Vagina (tissue), 2 donors: ENCODE measurements at regions not wholly inside any gene's neighbourhood (a gene's known extent, or its start where the extent isn't known, plus 50 kb on each side); places are given as distances from the start of the nearest gene placed in this dataset.

Source experiments
- DNase-seq, 2 donors: peaks; one replicate each; pipeline ENCODE4 v3.0.0-alpha.2; 2017; ENCODE audit errors: extremely low spot score in 2 of 2
- H3K27ac ChIP-seq: fragments of 200-600 bp; sonication (generic); one replicate; pipeline ENCODE4 v1.5.1; 2019
- H3K27me3 ChIP-seq: fragments of 200-600 bp; sonication (generic); one replicate; pipeline ENCODE4 v1.5.1; 2019
- H3K36me3 ChIP-seq, 2 donors: fragments of 200-600 bp; sonication (generic); one replicate each; pipeline ENCODE4 v1.5.1; 2017 to 2019
- H3K4me1 ChIP-seq: fragments of 200-600 bp; sonication (generic); one replicate; pipeline ENCODE4 v1.5.1; 2019
- H3K4me3 ChIP-seq, 2 donors: fragments of 200-600 bp; sonication (generic); 1 replicate in 1 of 2; 2 replicates in 1 of 2; pipeline ENCODE4 v1.5.1; 2016 to 2019
- H3K9me3 ChIP-seq: fragments of 200-600 bp; sonication (generic); one replicate; pipeline ENCODE4 v1.5.1; 2019
- POLR2A ChIP-seq, 2 donors: fragments of 450-650 bp; IDR thresholded peaks; one replicate each; pipeline ENCODE4 v1.6.1; 2017; ENCODE audit warnings: antibody characterized with exemption in 2 of 2, mild to moderate bottlenecking in 2 of 2, moderate library complexity in 2 of 2
- POLR2AphosphoS5 ChIP-seq, 2 donors: sonication (generic); formaldehyde crosslinking; IDR thresholded peaks; one replicate each; pipeline ENCODE4 v1.9.0; 2017; ENCODE audit warnings: antibody characterized with exemption in 2 of 2, mild to moderate bottlenecking in 2 of 2, low read depth in 1 of 2; ENCODE audit not compliant: insufficient read depth in 1 of 2
- intact Hi-C: fragments of 100-400 bp; cut with DNase I; formaldehyde crosslinking; loops from one replicate; pipeline ENCODE4 v1.15.1; 2023
- TF ChIP-seq, protein P1 (sequence below), 3 experiments: fragments of 450-650 bp in 2 of 3; fragments of 200-600 bp in 1 of 3; sonication (generic) in 1 of 3; IDR thresholded peaks; one replicate each; pipeline ENCODE4 v1.5.1; 2017 to 2019; ENCODE audit warnings: antibody characterized with exemption in 3 of 3, mild to moderate bottlenecking in 2 of 3, moderate library complexity in 2 of 3

DNA sequence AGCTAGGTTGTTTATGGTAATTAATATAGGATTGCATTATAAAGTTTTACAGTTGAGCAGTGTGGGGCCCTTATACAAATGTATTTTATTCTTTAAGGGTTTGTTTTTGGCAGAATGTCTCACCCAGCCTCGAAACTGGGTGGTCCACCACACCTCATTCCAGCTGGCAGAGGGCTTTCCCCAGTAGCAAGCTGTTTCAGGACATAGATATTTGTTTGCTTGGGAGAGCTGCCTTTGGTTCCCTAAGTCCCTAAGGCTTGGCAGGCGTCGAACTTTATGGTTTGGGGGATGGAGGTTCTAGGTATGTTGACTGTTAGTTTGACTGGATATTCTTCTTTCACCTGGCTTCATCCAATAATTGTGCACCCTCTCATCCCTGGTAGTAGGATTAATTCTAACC lies 205.9 kb downstream of the KCNS3 start:
- Histone ChIP-seq H3K9me3 (no peaks in the 10 kb centered on the region), H3K27me3 (no peaks in the 10 kb centered on the region), H3K4me1 (no peaks in the 10 kb centered on the region), H3K27ac (no peak overlapping the region), H3K4me3 (no peak overlapping the region), H3K36me3 (no peaks in the 10 kb centered on the region)
- TF ChIP-seq, protein P1, sequence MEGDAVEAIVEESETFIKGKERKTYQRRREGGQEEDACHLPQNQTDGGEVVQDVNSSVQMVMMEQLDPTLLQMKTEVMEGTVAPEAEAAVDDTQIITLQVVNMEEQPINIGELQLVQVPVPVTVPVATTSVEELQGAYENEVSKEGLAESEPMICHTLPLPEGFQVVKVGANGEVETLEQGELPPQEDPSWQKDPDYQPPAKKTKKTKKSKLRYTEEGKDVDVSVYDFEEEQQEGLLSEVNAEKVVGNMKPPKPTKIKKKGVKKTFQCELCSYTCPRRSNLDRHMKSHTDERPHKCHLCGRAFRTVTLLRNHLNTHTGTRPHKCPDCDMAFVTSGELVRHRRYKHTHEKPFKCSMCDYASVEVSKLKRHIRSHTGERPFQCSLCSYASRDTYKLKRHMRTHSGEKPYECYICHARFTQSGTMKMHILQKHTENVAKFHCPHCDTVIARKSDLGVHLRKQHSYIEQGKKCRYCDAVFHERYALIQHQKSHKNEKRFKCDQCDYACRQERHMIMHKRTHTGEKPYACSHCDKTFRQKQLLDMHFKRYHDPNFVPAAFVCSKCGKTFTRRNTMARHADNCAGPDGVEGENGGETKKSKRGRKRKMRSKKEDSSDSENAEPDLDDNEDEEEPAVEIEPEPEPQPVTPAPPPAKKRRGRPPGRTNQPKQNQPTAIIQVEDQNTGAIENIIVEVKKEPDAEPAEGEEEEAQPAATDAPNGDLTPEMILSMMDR (IDR thresholded peaks at IDR 0.05): no peak
- no peak for DNase-seq
- intact Hi-C loops: no loop called here

DNA sequence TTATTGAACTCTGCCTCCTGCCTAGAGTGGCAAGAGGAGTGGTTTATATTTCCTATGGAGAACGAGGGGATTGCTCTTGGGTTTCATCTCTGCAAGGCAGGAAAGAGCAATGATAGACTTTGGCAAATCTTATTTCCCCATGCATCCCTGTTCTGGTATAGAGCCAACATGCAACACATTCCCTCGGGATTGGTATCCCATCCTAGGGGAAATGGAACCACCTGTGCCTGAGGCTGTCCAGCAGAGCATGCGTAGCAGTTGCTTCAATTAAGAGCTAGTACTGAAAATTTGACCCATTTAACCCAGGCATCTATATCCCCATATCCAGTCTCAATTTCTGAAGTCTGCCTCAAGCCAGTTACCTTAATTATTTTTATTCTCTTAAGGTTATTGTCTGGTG lies 205.3 kb downstream of the KCNS3 start:
- H3K4me3 ChIP-seq: no peak overlapping the region
- no peaks in the 10 kb centered on the region for H3K27me3 ChIP-seq
- no peaks in the 10 kb centered on the region for H3K9me3 ChIP-seq
- no peak for DNase-seq
- no peaks in the 10 kb centered on the region for H3K36me3 ChIP-seq
- intact Hi-C loops: no loop called here
- TF ChIP-seq POLR2A (IDR thresholded peaks at IDR 0.05) (no peak), POLR2AphosphoS5 (IDR thresholded peaks at IDR 0.05; ENCODE audit: insufficient read depth in 1 of 2, low read depth in 1 of 2) (no peak)
- TF ChIP-seq, protein P1 (IDR thresholded peaks at IDR 0.05): no peak
- H3K4me1 ChIP-seq: no peaks in the 10 kb centered on the region
- H3K27ac ChIP-seq: no peak overlapping the region

DNA sequence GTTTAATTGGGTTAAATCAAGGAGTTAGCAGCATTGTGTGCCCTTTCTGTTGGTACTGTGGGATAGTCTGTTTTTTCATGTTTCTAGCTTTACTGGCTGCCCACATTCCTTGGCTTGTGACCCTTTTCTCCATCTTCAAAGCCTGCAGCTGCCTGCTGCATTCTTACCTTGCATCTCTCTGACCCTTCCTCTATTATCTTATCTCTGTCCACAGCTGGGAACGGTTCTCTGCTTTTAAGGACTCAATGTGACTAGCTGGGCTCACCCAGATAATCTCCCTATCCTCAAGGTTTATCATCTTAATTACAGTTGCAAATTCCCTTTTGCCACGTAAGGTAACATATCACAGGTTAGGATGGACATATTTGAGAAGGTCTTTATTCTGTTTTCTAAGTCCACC lies 199.7 kb downstream of the KCNS3 start:
- TF ChIP-seq POLR2AphosphoS5 (IDR thresholded peaks at IDR 0.05; ENCODE audit: insufficient read depth in 1 of 2, low read depth in 1 of 2): no peak
- no peak for TF ChIP-seq POLR2A (IDR thresholded peaks at IDR 0.05)
- TF ChIP-seq, protein P1 (IDR thresholded peaks at IDR 0.05): no peak
- intact Hi-C loops: no loop called here
- DNase-seq: no peak

DNA sequence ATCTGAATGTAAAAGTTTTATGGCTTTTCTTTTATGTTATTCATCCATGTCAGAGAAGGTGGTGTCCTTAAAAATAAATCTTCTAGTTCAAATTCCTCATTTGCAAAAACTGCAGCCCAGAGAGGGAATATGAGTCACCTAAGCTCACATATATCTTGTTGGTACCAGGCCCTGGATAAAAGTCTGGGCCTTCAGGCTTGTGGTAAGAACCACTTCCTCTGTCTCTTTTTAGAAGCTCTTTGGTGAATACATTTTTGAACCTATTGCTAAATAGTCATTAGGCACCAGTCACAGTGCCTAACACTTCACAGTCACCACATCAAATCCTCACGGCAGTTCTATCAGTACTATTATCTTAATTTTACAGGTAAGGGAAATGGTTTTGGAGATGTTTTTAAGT lies 199.2 kb downstream of the KCNS3 start:
- Histone ChIP-seq H3K27ac (no peak overlapping the region), H3K36me3 (no peaks in the 10 kb centered on the region), H3K4me3 (no peak overlapping the region), H3K9me3 (no peaks in the 10 kb centered on the region), H3K27me3 (no peaks in the 10 kb centered on the region), H3K4me1 (no peaks in the 10 kb centered on the region)
- intact Hi-C loops: no loop called here
- TF ChIP-seq, protein P1 (IDR thresholded peaks at IDR 0.05): no peak
- TF ChIP-seq POLR2AphosphoS5 (IDR thresholded peaks at IDR 0.05; ENCODE audit: insufficient read depth in 1 of 2, low read depth in 1 of 2) (no peak), POLR2A (IDR thresholded peaks at IDR 0.05) (no peak)
- DNase-seq: no peak

More for the DNA sequence above, 199.7 kb downstream of the KCNS3 start:
- H3K9me3 ChIP-seq: no peaks in the 10 kb centered on the region
- no peaks in the 10 kb centered on the region for H3K36me3 ChIP-seq
- H3K4me3 ChIP-seq: no peak overlapping the region
- no peaks in the 10 kb centered on the region for H3K4me1 ChIP-seq
- H3K27ac ChIP-seq: no peak overlapping the region
- no peaks in the 10 kb centered on the region for H3K27me3 ChIP-seq

DNA sequence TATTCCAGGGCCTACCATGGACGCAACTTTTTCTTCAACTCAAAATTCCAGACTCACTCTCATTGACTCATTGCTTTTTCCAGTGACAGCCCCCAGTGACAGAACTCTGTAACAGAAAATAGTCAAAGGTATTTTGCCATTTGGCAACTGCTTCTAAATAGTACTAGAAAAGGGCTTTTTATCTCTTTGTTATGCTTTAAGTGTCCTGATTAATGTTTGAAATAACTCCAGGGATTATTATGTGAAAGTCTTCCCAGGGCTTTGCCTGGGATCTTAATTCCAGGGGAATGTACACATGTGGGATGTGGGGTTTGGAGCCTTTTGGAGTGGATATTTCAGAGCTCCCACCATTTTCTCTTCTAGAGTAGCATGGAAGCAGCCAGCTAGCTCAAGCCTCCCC lies 198.8 kb downstream of the KCNS3 start:
- Histone ChIP-seq H3K27ac (no peak overlapping the region), H3K4me3 (no peak overlapping the region), H3K9me3 (no peaks in the 10 kb centered on the region), H3K27me3 (no peaks in the 10 kb centered on the region), H3K36me3 (no peaks in the 10 kb centered on the region), H3K4me1 (no peaks in the 10 kb centered on the region)
- DNase-seq: no peak
- TF ChIP-seq POLR2A (IDR thresholded peaks at IDR 0.05): no peak
- TF ChIP-seq, protein P1 (IDR thresholded peaks at IDR 0.05): no peak
- intact Hi-C loops: no loop called here
